NCI-H748 (cell line): ENCODE measurements at regions not wholly inside any gene's neighbourhood (a gene's known extent, or its start where the extent isn't known, plus 50 kb on each side); places are given as distances from the start of the nearest gene placed in this dataset.

ENCODE experiments used
- DNase-seq: peaks from one replicate; lab custom pipeline; 2025; ENCODE audit not compliant: unreplicated experiment; lab: John Stamatoyannopoulos, UW

DNA sequence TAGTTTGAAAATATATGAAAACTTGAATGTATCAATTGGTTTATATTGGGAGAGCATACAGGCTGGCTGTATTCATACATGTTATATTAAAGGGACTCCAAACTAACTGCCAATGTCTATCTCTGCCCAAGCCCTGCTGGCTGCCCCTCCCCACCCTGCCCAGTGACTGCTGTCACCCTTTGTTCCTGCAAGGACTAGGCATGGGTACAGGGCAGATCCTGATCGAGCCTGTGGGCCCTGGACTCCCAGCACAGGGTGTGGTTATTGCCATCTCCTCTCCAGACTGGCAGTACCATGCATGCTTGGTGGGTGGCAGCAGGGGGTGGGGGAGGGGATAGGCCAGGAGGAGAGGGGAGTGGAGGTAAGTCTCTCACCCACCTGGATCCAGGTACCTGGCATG lies 167.5 kb upstream of the RASGEF1B start:
- DNase-seq: no peak

DNA sequence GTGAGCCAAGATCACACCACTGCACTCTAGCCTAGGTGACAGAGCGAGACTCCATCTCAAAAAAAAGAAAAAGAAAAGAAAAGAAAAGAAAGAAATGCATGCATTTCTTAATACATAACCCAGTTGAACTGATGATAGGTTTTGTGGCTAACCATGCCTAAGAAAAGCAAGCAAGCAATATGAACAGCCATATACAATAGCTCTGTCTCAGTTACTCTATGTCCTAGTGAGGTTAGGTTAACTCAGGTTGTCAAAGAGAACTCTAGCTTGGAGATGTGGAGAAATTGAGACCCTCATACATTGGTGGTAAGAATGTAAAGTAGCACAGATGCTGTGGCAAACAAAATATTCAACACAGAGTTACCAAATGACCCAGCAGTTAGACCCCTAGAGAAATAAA lies 167.0 kb upstream of the RASGEF1B start:
- no peak for DNase-seq

DNA sequence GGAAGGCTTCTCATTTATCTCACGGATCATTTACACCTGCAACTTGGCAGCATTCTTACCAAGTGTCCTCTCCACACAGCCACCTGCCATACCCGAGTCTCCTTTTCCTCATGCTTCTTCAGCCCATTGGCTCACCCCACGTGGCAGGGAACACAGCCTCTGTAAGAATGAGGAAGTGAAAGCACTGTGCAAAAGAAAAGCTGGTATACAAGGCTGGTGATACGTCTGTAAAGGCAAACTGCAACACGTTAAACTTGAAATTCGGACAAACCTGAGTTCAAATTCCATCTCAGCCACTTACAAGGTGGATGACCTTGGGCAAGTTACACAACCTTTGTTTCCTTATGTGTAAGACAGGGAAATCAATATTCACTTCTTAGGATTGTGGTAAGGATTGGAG lies 164.0 kb upstream of the RASGEF1B start:
- DNase-seq: no peak

DNA sequence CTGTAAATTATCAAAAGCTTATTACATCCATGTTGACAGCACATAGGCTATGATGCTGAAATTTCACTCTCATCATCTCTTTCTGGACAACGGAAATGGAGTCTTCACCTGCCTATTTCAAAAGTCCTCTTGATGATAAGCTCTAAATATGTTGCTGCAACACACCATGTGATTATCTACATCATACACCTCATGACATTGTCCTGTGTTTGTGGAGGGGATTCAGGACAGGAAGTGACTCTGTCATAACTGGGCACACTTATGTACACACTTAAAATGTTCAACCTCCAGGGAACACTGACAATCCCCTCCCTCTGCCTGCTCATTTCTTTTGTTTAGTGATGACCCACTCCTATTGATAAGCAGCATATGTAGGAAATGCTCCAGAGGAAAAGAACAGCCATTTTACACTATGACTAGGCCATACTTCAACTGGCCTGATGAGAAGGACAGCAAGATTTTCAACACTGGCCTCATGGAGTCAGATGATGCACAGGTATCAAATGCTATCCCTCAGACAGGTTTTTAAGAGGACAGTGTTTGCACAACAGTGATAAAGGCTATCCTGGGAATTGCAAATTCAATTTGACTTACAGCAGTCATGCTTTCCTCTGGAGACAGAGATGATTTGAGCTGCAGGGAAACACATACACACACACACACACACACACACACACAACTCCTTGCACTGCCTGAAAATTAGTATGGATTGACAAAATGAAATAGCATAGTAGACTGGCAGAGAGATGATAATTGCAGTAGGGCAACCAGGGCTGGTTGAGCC lies 163.3 kb upstream of the RASGEF1B start:
- peak; percentile 86 for DNase-seq

DNA sequence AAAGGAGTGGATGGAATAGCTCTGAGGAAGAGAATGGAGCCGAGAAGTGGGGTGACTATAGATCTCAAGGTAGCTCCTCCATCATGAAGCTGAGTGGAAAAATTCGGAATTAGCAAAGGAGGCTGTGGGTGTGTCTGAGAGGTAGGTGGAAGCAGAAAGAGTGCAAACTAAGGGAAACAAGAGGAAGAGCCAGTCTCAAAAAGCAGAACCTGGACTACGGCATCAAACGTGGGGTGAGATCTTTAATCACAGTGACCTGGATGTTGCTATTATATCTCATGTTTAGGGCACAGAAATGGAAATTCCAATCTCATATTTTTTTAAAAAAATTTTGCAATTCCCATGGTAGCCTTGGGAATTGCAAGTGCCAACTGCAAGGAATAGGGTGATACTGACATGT lies 162.5 kb upstream of the RASGEF1B start:
- DNase-seq: no peak

DNA sequence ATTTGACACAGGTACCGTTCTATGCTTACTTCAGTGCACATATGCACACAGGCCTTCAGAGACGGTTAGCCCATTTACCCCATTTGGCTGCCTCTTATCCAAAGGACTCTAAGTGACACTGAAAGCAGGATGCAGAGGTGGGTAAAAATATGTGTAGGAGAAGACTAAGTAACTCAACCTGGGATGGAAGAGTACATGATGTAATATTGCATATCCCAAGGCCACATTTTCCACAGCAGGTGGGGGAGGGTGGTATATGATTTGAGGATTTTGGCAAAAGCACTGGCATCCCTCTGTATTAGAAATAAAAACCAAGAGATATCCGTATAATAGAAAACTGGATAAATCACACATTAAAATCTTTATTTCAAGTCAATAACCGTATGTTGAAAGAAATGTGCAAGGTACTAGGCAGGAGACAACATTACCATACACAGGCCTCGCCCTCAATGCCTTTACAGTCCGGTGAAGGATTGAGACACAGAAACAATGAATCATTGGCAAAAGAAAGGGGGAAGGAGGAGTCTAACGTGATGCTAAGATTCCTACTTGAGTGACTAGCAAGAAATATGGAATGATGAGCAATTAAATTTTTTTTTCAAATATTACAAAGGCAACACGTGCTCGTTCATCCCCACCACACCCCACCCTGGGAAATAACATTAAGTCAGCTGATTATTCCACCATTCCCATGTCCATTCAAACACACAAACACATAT lies 161.0 kb upstream of the RASGEF1B start:
- no peak for DNase-seq

DNA sequence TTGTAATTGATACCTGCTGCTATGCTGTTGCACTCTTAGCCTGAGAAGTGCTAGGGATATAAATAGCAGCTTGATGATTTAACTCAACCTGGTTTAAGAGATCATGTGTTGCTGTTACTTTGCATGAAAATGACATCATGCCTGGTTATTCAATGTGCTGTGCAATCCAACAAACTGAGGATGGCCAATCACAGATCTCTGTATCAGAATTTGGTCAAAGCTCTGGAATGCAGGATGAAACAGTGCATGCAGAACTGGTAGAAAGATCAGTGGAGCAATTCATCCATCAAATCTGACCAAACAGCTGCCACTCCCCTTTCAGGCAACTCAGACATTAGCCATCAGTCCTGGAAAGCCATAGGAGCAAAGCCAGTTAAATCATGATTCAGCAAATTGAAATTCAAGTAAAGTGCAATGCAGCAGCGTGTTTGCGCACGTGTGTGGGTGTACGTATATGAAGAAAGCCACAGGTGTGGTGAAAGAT lies 160.3 kb upstream of the RASGEF1B start:
- DNase-seq: no peak

DNA sequence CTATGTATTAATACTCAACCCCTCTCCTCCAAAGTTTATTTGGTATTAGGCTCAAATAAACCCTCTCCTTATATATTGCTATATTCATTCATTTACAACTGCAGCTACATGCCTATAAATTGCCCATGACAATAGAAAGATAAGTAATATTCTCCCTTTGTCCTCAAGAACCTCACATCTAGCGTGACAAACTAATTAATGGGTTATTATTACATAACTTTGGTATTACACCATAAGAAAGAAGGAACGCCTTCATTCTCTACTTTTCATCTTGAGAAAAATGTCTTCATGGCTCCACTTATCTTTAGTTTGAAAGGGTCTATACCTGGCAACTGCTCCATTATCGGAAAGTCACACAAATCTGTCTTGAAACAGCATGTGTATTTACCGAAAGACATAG lies 157.7 kb upstream of the RASGEF1B start:
- DNase-seq: no peak

DNA sequence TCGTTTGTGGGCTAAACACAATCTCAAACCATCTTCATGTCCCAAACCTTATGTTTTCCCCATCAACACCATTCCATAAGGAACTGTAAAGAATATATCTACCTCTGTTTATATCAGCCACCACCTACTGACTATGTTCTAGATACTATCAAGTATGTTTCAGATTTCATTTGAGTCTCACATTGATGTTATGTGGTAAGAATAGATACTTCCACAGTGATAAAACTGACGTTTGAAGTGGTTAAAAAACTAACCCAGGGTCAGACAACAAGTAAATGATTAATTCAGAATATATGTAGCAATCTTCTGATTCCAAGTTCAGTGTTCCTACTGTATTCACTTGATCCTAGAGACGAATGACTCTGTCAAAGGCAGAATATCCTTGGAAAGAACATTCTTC lies 156.8 kb upstream of the RASGEF1B start:
- DNase-seq: no peak

DNA sequence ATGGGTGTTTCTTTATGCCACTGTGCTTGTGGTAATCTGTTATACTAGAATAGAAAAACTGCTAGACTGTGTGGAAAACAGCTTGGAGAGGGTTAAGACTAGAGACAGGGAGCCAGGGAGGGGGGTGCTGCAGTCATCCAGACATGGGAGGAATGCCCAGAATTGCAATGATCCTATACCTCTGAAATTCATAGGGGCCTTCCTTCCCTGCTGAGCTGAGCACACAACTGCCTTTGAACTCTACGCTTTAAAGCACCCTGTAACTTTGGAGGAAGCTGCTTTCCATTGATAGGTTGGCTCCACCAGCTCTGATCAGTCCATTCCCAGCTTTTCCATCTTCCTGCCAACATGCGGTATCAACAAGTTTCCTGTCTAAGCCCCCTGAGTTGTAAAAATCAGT lies 155.9 kb upstream of the RASGEF1B start:
- DNase-seq: no peak

DNA sequence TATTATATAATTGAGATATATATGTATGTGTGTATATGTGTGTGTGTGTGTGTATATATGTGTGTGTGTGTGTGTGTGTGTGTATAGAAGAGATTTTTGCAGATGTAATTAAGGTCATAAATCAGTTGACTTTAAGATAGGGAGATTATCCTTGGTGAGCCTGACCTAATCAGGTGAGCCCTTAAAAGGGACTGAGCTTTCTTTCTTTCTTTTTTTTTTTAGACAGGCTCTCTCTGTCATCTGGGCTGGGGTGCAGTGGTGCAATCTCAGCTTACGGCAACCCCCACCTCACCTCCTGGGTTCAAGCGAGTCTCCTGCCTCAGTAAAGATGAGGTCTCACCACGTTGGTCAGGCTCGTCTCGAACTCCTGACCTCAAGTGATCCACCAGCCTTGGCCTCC lies 155.1 kb upstream of the RASGEF1B start:
- no peak for DNase-seq

DNA sequence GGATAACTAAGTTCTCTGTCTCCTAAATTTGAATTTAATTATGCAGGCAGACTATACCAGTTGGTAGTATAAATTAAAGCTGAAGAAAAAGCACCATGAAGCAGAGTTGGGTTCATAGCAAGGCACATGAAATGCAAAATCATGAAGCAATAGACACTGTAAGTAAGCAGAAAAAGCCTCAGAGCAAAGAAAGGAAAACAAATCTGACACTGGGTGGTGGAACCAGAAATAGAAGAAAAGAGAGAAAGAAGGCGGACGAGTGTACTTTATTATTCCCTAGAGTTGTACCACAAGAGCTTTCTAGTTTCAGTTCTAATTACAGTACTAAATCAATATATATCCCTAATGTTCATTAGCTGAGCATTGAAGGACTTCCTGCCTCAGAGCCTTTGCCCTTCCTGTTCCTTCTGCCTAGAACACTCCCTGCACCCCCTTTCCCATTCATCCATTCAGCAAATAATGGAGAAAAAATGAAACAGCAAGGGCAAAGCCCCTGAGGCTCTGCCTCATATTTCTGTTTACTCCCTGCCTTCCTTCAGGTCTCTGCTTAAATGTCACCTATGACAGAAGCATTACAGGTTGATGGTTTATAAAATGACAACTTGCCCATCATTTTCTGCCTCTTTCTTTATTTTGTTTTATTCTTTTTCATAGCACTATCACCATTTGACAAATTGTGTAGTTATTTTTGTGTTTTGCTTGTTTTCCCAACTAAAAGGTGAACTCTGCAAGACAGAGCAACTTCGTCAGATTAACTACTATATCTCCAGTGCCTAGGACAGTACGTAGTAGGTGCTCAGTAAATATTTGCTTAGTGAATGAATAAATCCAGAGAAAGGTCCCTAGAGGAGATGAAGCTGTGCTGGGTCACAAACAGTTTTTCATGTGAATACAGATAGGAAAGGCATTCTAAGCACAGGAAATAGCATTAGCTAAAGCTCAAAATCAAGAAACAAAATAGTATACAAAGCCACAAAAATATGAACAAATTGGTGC lies 154.0 kb upstream of the RASGEF1B start:
- peak; percentile 26 for DNase-seq

DNA sequence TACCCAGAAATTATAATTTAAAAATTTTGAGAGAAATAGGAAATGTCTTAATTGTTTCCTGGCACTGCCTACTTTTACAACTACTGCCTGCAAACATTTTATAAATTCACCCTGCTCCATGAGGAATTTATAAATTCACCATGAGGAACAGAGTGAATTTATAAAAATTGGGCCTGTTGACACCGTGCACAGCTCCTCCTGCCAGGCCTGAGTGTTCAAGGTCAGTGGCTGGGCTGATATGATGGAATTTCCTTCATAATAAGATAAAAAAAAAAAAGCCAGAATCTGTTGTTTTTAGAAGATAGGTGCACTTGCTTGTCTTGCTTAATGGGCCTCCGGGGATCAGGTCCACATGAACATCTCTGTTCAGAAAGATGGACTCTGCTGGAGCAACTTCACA lies 151.7 kb upstream of the RASGEF1B start:
- DNase-seq: no peak

DNA sequence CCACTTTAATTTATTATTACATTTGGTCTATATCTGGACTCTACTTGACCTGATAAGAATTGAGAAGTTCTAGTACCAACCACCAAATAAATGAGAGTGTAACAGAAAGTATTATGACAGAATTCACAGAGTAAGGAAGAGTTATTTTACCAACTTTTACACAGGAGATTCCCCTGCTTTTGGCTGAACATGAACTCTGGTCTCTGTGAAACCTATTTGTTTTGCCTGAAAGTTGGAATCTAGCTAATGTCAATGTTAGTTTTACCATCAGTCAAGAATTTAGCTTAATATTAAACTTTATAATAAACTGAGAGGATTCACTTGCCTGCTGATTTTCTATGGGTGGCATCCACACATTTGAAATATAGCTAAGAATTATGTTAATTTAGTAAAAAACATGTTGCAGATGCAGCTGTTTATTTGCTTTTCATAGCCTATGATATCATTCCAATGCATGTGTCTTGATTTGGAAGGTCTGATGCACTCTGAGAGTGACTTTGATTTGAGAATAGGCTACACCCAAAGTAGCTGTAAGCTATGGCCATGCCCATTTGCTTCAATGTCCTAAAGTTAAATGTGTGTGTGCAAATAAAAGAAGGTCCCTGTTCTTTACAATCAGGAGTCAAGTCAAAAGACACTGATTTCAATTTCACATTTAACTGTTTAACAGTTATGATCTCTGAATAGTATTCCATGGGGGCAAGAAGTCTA lies 150.9 kb upstream of the RASGEF1B start:
- DNase-seq: no peak

DNA sequence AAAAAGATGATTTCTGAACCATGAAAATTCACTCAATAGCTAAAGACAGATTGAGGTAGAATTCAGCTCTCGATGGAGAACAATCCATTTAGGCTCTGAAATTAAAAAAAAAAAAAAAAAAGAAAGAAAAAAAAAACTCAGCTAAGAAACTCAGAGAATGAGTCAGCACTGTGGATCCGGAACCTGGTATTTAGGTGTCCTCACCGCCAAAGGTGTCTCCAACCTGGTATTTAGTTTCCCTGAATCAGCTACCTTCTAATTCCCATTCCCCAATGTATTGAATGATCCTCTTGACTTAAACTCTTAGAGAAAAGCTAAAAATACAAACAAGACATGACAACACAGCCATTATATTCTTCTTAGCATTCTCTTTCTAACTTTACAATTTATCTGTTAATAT lies 150.3 kb upstream of the RASGEF1B start:
- no peak for DNase-seq

DNA sequence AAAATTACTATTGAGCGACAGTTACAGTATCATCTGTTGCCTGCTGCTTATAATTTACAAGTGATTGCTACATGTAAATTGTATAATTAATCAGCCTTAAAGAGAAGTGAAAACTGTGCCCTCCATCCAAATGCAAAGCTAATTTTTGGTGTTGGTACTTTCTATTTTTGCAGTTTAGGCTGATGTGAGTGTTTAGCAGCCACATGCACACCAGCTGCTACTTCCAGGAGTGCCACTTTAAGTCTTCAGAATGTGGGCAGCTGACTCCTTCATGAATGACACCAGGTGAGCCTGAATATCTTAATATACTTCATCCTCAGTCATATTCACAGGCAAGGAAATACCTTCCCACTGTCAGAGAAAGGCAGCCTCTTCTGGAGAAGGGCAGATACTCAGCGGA lies 149.8 kb upstream of the RASGEF1B start:
- DNase-seq: no peak

DNA sequence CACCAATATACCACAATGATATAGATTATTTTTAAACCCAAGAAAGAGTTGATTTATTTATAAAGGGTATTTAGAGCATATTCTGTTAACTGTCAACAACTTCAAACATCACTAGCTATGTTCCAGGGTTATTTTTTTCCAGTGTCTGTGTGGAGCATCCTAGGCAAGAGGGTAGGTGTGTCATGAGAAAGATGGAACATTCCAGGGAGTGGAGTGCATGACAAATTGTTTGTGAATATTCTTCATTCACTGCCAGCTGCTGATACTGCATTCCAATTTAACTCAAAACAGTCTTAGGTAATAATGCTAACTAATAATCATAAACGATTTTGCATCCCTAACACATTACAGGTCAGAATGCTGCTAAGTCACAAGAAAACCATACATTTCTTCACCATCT lies 148.7 kb upstream of the RASGEF1B start:
- no peak for DNase-seq

DNA sequence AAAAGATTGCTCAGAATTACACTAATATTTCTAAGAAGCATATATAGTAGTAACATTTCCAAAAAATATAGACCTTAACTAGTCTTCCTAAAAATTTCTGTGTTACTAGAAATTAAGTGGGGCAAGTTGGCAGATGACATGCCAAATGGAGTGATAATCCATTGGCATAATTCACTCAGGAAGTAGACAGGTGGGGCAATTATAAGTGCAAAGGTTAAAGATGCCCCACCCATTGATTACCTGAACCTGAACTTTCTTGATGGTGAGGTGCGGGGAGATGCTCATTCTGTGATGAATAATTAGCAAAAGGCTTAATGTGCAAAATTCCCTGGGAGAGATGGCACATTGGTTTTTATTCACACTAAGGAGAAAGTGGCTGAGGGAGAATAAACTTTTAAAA lies 145.8 kb upstream of the RASGEF1B start:
- peak; percentile 60 for DNase-seq

DNA sequence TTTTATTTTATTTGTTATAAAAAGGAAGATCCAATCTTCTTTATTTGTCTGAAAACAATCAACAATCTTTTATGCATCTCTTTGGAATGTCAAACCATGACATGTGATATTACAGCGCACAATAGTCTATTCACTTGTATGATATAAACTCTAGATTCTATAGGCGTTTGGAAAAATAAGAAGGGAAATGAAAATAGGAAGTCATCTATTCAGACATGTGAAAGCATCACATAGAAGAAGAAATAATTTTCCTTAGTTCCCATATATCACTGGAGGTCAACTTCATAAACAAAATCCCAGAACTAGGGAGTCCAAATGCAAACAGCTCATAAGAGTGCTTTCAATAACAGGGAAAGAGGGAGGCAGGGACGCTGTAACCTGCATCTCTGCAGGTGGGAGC lies 139.5 kb upstream of the RASGEF1B start:
- DNase-seq: no peak

DNA sequence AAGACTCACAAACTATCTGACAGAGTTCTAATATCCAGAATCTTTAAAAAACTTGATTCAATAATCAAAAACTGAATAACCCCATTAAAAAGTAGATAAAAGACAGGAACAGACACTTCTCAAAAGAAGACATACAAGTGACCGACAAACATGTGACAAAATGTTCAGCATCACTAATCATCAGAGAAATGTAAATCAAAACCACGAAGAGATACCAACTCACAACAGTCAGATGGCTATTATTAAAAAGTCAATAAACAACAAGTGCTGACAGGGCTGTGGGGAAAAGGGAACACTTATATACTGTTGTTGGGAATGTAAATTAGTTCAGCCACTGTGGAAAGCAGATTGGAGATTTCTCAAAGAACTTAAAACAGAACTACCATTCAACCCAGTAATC lies 138.1 kb upstream of the RASGEF1B start:
- DNase-seq: no peak

DNA sequence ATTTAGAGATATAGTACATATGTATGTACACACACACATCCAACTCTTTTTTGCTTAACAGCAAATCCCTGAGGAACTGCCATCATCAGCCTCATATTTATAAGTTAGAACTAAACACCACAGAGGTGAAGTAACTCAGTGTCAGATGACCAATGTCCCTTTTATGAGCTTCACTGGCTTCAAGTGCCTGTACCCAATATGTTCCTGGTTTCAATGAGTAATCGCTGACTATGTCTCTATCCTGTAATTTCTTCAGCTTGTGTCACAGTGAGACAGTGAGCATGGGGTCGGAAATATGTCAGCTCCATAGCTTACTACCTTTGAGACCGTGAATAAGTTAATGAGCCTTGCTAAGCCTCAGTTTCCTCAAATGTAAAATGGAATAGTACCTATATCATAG lies 136.2 kb upstream of the RASGEF1B start:
- DNase-seq: no peak
